ENCODE measurements at regions not wholly inside any gene's neighbourhood (a gene's known extent, or its start where the extent isn't known, plus 50 kb on each side); places are given as distances from the start of the nearest gene placed in this dataset.

DNA sequence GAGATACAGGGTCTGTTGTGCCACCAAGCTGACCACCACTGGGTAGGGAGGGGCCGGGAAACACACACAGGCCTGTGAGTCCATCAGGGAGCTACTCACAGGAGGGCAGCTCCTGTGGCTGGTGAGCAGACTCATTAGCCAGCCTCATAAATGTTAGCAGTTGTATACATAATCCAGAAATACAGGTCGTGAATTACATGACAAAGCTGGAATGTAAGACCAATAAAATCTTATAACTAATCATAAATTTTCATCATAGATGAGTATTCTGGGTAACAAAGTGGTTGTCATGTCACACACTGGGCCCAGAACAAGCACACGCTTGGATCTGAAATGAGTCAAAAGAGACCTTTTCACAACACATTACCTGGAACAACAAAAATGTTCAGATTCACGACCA is 642.6 kb upstream of the AUTS2 start:
- H3K27me3 Mint-ChIP-seq (ENCODE audit: low read depth in 2 of 2) = no peaks in the 10 kb centered on the region
- H3K27me3 ChIP-seq (ENCODE audit: control insufficient read depth, insufficient read depth, low read length) = no peaks in the 10 kb centered on the region
- H3K4me1 Mint-ChIP-seq = no peaks in the 10 kb centered on the region
- H3K27ac ChIP-seq (ENCODE audit: low read length) = no peak overlapping the region
- no peak overlapping the region for H3K4me3 ChIP-seq (ENCODE audit: low read length)
- H3K27ac Mint-ChIP-seq = no peak overlapping the region
- peaks cover 5% of the 10 kb centered on the region for H3K9me3 ChIP-seq (ENCODE audit: control insufficient read depth, insufficient read depth, low read length)
- no peak overlapping the region for H3K4me3 Mint-ChIP-seq
- peaks cover 8 to 15% of the 10 kb centered on the region in 2 donors for H3K9me3 Mint-ChIP-seq
- H3K36me3 ChIP-seq (ENCODE audit: control insufficient read depth, insufficient read depth, low read length) = no peaks in the 10 kb centered on the region
- intact Hi-C loops (cut with micrococcal nuclease) = no loop called here
- no peaks in the 10 kb centered on the region for H3K36me3 Mint-ChIP-seq
- ATAC-seq (no peak), DNase-seq (no peak)
- 88% methylated on average over 3 of the region's 4 CpGs for WGBS (ENCODE audit: insufficient coverage)
- TF ChIP-seq, protein P1, sequence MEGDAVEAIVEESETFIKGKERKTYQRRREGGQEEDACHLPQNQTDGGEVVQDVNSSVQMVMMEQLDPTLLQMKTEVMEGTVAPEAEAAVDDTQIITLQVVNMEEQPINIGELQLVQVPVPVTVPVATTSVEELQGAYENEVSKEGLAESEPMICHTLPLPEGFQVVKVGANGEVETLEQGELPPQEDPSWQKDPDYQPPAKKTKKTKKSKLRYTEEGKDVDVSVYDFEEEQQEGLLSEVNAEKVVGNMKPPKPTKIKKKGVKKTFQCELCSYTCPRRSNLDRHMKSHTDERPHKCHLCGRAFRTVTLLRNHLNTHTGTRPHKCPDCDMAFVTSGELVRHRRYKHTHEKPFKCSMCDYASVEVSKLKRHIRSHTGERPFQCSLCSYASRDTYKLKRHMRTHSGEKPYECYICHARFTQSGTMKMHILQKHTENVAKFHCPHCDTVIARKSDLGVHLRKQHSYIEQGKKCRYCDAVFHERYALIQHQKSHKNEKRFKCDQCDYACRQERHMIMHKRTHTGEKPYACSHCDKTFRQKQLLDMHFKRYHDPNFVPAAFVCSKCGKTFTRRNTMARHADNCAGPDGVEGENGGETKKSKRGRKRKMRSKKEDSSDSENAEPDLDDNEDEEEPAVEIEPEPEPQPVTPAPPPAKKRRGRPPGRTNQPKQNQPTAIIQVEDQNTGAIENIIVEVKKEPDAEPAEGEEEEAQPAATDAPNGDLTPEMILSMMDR (IDR thresholded peaks at IDR 0.05) = no peak
- H3K4me1 ChIP-seq (ENCODE audit: control insufficient read depth, insufficient read depth, low read length) = no peaks in the 10 kb centered on the region

DNA sequence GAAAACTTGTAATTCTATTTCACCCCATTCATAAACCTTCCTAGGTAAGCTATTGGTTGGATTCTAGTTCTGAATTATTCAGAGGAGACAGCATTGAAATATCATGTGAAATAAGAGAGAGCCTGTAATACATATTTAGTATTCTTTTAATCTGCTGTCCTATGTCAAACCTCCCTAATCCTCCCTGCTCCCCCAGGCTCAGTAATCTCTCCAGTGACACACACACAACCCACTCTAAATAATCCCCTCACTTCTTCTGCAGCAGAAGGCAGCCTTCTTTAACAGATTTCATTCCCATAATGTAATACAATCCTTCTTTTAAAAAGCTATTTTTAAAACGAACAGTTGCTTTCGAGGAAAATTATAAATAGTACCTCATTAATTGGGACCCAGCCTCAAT is 639.7 kb upstream of the AUTS2 start:
- H3K4me3 Mint-ChIP-seq = no peak overlapping the region
- no peaks in the 10 kb centered on the region for H3K4me1 ChIP-seq (ENCODE audit: control insufficient read depth, insufficient read depth, low read length)
- H3K9me3 ChIP-seq (ENCODE audit: control insufficient read depth, insufficient read depth, low read length) = peaks cover 4% of the 10 kb centered on the region
- no peaks in the 10 kb centered on the region for H3K4me1 Mint-ChIP-seq
- intact Hi-C loops (cut with micrococcal nuclease) = no loop called here
- no peak overlapping the region for H3K4me3 ChIP-seq (ENCODE audit: low read length)
- WGBS (ENCODE audit: insufficient coverage) = 89% methylated on average over 2 of the region's 2 CpGs
- H3K27ac Mint-ChIP-seq = no peak overlapping the region
- H3K27me3 ChIP-seq (ENCODE audit: control insufficient read depth, insufficient read depth, low read length) = no peaks in the 10 kb centered on the region
- ATAC-seq (no peak), DNase-seq (no peak)
- H3K36me3 Mint-ChIP-seq = no peaks in the 10 kb centered on the region
- no peaks in the 10 kb centered on the region for H3K36me3 ChIP-seq (ENCODE audit: control insufficient read depth, insufficient read depth, low read length)
- TF ChIP-seq, protein P1 (IDR thresholded peaks at IDR 0.05) = no peak
- peaks cover 6 to 9% of the 10 kb centered on the region in 2 donors for H3K9me3 Mint-ChIP-seq
- no peaks in the 10 kb centered on the region for H3K27me3 Mint-ChIP-seq (ENCODE audit: low read depth in 2 of 2)
- H3K27ac ChIP-seq (ENCODE audit: low read length) = no peak overlapping the region

DNA sequence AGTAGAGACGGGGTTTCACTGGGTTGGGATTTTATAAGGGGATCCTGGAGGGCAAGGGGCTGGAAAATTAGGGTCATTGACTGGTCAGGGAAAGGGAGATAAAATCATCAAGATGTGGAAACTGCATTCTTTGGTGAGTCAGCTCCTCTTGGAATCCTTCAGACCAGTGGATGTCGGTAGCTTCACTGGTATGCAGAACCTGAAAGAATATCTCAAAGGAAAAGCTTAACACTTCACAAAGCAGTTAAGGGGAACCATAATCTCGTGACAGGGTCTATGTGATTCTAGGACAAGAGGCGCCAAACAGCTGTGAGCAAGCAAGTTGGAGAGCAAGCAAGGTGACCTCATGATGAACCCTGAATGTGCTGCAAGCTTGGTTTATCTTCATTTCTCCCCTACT is 634.7 kb upstream of the AUTS2 start:
- TF ChIP-seq, protein P1 (IDR thresholded peaks at IDR 0.05) = no peak
- Histone ChIP-seq H3K4me3 (ENCODE audit: low read length) (no peak overlapping the region), H3K36me3 (ENCODE audit: control insufficient read depth, insufficient read depth, low read length) (no peaks in the 10 kb centered on the region), H3K27ac (ENCODE audit: low read length) (no peak overlapping the region), H3K4me1 (ENCODE audit: control insufficient read depth, insufficient read depth, low read length) (no peaks in the 10 kb centered on the region), H3K9me3 (ENCODE audit: control insufficient read depth, insufficient read depth, low read length) (no peaks in the 10 kb centered on the region), H3K27me3 (ENCODE audit: control insufficient read depth, insufficient read depth, low read length) (no peaks in the 10 kb centered on the region)
- H3K27ac Mint-ChIP-seq = no peak overlapping the region
- ATAC-seq (no peak), DNase-seq (no peak)
- no peak overlapping the region for H3K4me3 Mint-ChIP-seq
- intact Hi-C loops (cut with micrococcal nuclease) = no loop called here
- H3K9me3 Mint-ChIP-seq = peaks cover 3 to 8% of the 10 kb centered on the region in 2 donors
- WGBS (ENCODE audit: insufficient coverage) = 70% methylated on average over 4 of the region's 4 CpGs
- no peaks in the 10 kb centered on the region for H3K4me1 Mint-ChIP-seq
- no peaks in the 10 kb centered on the region for H3K27me3 Mint-ChIP-seq (ENCODE audit: low read depth in 2 of 2)
- no peaks in the 10 kb centered on the region for H3K36me3 Mint-ChIP-seq

DNA sequence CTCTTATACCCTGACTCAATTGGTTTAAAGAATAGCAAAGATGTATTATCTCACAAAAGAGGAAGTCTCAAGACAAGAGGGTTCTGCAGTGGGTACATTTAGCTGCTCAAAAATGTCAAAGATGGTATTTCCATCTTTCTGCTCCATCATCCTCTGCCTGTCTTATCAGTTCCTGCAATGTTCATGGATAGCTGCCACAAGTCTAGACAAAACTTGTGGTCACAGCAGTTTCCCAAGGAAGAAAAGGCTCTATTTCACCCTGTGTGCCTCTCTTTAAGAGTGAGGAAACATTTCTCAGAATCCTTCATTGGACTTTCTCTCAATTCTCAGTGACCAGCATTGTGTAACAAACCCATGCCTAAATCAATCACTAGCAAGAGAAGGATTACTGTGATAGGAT is 634.2 kb upstream of the AUTS2 start:
- no peak overlapping the region for H3K4me3 ChIP-seq (ENCODE audit: low read length)
- Mint-ChIP-seq H3K4me3 (no peak overlapping the region), H3K36me3 (no peaks in the 10 kb centered on the region), H3K4me1 (no peaks in the 10 kb centered on the region), H3K9me3 (peaks cover 3 to 8% of the 10 kb centered on the region in 2 donors), H3K27ac (no peak overlapping the region), H3K27me3 (ENCODE audit: low read depth in 2 of 2) (no peaks in the 10 kb centered on the region)
- no peak overlapping the region for H3K27ac ChIP-seq (ENCODE audit: low read length)
- intact Hi-C loops (cut with micrococcal nuclease) = no loop called here
- no peaks in the 10 kb centered on the region for H3K36me3 ChIP-seq (ENCODE audit: control insufficient read depth, insufficient read depth, low read length)
- TF ChIP-seq, protein P1 (IDR thresholded peaks at IDR 0.05) = no peak
- peaks cover 3% of the 10 kb centered on the region for H3K9me3 ChIP-seq (ENCODE audit: control insufficient read depth, insufficient read depth, low read length)
- DNase-seq (no peak), ATAC-seq (no peak)
- H3K4me1 ChIP-seq (ENCODE audit: control insufficient read depth, insufficient read depth, low read length) = no peaks in the 10 kb centered on the region
- no peaks in the 10 kb centered on the region for H3K27me3 ChIP-seq (ENCODE audit: control insufficient read depth, insufficient read depth, low read length)

All from natural killer cell (primary cell).